IMR-90 (cell line): ENCODE measurements at regions not wholly inside any gene's neighbourhood (a gene's known extent, or its start where the extent isn't known, plus 50 kb on each side); places are given as distances from the start of the nearest gene placed in this dataset.

ENCODE experiments used
- ATAC-seq: fragments of 200-7000 bp; cut with Tn5 transposase; 2 replicates; pipeline ENCODE4 v1.9.1; 2020; ENCODE audit warnings: low read depth, mild to moderate bottlenecking, moderate library complexity
- BruUV-seq: library from RNA; stranded (reverse); fragments of 400-500 nt; replicated peaks from 2 replicates; lab custom pipeline; 2021; lab: Mats Ljungman, UMichigan
- CTCF ChIA-PET: fragments of 300-600 bp; formaldehyde crosslinking; extraction: SDS; loops from one replicate; lab custom pipeline; 2021; ENCODE audit warnings: antibody characterized with exemption; lab: Yijun Ruan, JAX
- POLR2A ChIA-PET: fragments of 300-600 bp; sonication (Branson Sonifier 250); formaldehyde crosslinking; loops from one replicate; lab custom pipeline; 2022; ENCODE audit warnings: antibody characterized with exemption; ENCODE audit not compliant: unreplicated experiment; lab: Charles Lee
- DNase-seq: peaks from one replicate; pipeline ENCODE4 v3.0.0; 2013
- H2AFZ ChIP-seq: replicated peaks from 2 replicates; pipeline ENCODE3; 2013; ENCODE audit warnings: low read length, mild to moderate bottlenecking; ENCODE audit not compliant: poor library complexity
- H2AK5ac ChIP-seq: 2 replicates; pipeline ENCODE4 v1.6.1; 2013; ENCODE audit warnings: low read depth, low read length, inconsistent platforms
- H2AK9ac ChIP-seq: replicated peaks from 2 replicates; pipeline ENCODE3; 2013; ENCODE audit warnings: mild to moderate bottlenecking, low read depth, low read length, moderate library complexity; ENCODE audit not compliant: poor library complexity
- H2BK120ac ChIP-seq: 2 replicates; pipeline ENCODE4 v1.6.1; 2013; ENCODE audit warnings: low read depth, low read length, inconsistent platforms
- H2BK15ac ChIP-seq: 3 replicates; pipeline ENCODE4 v1.6.1; 2013; ENCODE audit warnings: low read depth, low read length, inconsistent platforms
- H2BK20ac ChIP-seq: 2 replicates; pipeline ENCODE4 v1.6.1; 2013; ENCODE audit warnings: low read depth, mild to moderate bottlenecking, inconsistent platforms, low read length, moderate library complexity
- H2BK5ac ChIP-seq: 2 replicates; pipeline ENCODE4 v1.6.1; 2013; ENCODE audit warnings: mild to moderate bottlenecking, low read depth, low read length, inconsistent platforms; ENCODE audit not compliant: poor library complexity, severe bottlenecking
- H3K14ac ChIP-seq: replicated peaks from 2 replicates; pipeline ENCODE4 v1.6.1; 2013; ENCODE audit warnings: low read depth, low read length, inconsistent platforms
- H3K18ac ChIP-seq: 2 replicates; pipeline ENCODE4 v1.6.1; 2013; ENCODE audit warnings: low read depth, low read length, control low read depth
- H3K23ac ChIP-seq: 2 replicates; pipeline ENCODE4 v1.6.1; 2013; ENCODE audit warnings: low read depth, low read length, inconsistent platforms
- H3K27ac ChIP-seq: 2 replicates; pipeline ENCODE4 v1.5.1; 2013; ENCODE audit warnings: mild to moderate bottlenecking, control low read depth, low read length; ENCODE audit not compliant: insufficient read depth
- H3K27me3 ChIP-seq: 2 replicates; pipeline ENCODE4 v1.6.1; 2013; ENCODE audit warnings: low read length; ENCODE audit not compliant: control insufficient read depth, insufficient read depth
- H3K36me3 ChIP-seq: 2 replicates; pipeline ENCODE4 v1.6.1; 2013; ENCODE audit warnings: low read length, mixed read lengths; ENCODE audit not compliant: control insufficient read depth, insufficient read depth
- H3K4ac ChIP-seq: 2 replicates; pipeline ENCODE4 v1.6.1; 2013; ENCODE audit warnings: low read depth, low read length, inconsistent platforms
- H3K4me1 ChIP-seq: 2 replicates; pipeline ENCODE4 v1.6.1; 2013; ENCODE audit warnings: low read length, mixed read lengths; ENCODE audit not compliant: control insufficient read depth, insufficient read depth
- H3K4me2 ChIP-seq: 2 replicates; pipeline ENCODE4 v1.6.1; 2013; ENCODE audit warnings: low read depth, mild to moderate bottlenecking, control low read depth, low read length, moderate library complexity
- H3K4me3 ChIP-seq: 2 replicates; pipeline ENCODE4 v1.5.1; 2013; ENCODE audit warnings: low read depth, mild to moderate bottlenecking, control low read depth, low read length, moderate library complexity; ENCODE audit not compliant: insufficient read depth
- H3K56ac ChIP-seq: 2 replicates; pipeline ENCODE4 v1.6.1; 2013; ENCODE audit warnings: low read length, inconsistent platforms; ENCODE audit not compliant: insufficient read depth; ENCODE audit errors: extremely low read depth
- H3K79me1 ChIP-seq, 2 experiments: 2 replicates each; pipeline ENCODE4 v1.6.1; 2013; ENCODE audit warnings: low read length in 2 of 2, inconsistent platforms in 1 of 2, low read depth in 1 of 2
- H3K9ac ChIP-seq: 2 replicates; pipeline ENCODE4 v1.6.1; 2013; ENCODE audit warnings: low read depth, low read length, control low read depth
- H3K9me1 ChIP-seq: 2 replicates; pipeline ENCODE4 v1.6.1; 2013; ENCODE audit warnings: low read length, inconsistent platforms; ENCODE audit not compliant: insufficient read depth
- H3K9me3 ChIP-seq: 2 replicates; pipeline ENCODE4 v1.6.1; 2013; ENCODE audit warnings: low read length; ENCODE audit not compliant: control insufficient read depth, insufficient read depth
- H4K20me1 ChIP-seq: 2 replicates; pipeline ENCODE4 v1.6.1; 2013; ENCODE audit warnings: low read length, inconsistent platforms; ENCODE audit not compliant: insufficient read depth
- H4K5ac ChIP-seq: 2 replicates; pipeline ENCODE4 v1.6.1; 2013; ENCODE audit warnings: mild to moderate bottlenecking, low read depth, low read length, control low read depth
- H4K8ac ChIP-seq, 2 experiments: 2 replicates each; pipeline ENCODE4 v1.6.1; 2013; ENCODE audit warnings: low read depth in 2 of 2, low read length in 2 of 2, control low read depth in 1 of 2, inconsistent platforms in 1 of 2
- H4K91ac ChIP-seq: 2 replicates; pipeline ENCODE4 v1.6.1; 2013; ENCODE audit warnings: low read depth, low read length, inconsistent platforms; ENCODE audit not compliant: insufficient read depth
- MAFK ChIP-seq: IDR thresholded peaks from 2 replicates; pipeline ENCODE4 v1.6.1; 2012; ENCODE audit warnings: low read depth, low read length, improper control_type of control experiment
- MAZ ChIP-seq: IDR thresholded peaks from 2 replicates; pipeline ENCODE4 v1.6.1; 2012; ENCODE audit warnings: low read depth, mild to moderate bottlenecking, low read length, improper control_type of control experiment, moderate library complexity, borderline replicate concordance
- WGBS, 2 experiments: methylation state at CpG; one replicate each; pipeline versions ENCODE4 v1.1.5 to v1.1.7; 2013; ENCODE audit warnings: missing lambda C conversion rate in 2 of 2; ENCODE audit not compliant: insufficient read length in 1 of 2; ENCODE audit errors: extremely low coverage in 2 of 2; 5-methylcytosine and 5-hydroxymethylcytosine counted together
- dilution Hi-C: fragments of 300-500 bp; cut with HindIII; formaldehyde crosslinking; loops from one replicate; pipeline ENCODE4 v1.14.3; 2018; ENCODE audit warnings: low sequenced_read_pairs; ENCODE audit not compliant: unreplicated experiment
- in situ Hi-C: fragments of 300-500 bp; cut with MboI; formaldehyde crosslinking; loops from 3 replicates; pipeline ENCODE4 v1.14.3; 2019; ENCODE audit warnings: low sequenced_read_pairs, inconsistent platforms, mixed read lengths
- intact Hi-C: fragments of 100-400 bp; cut with micrococcal nuclease; formaldehyde crosslinking; loops from 2 replicates; pipeline ENCODE4 v1.10.0; 2022

DNA sequence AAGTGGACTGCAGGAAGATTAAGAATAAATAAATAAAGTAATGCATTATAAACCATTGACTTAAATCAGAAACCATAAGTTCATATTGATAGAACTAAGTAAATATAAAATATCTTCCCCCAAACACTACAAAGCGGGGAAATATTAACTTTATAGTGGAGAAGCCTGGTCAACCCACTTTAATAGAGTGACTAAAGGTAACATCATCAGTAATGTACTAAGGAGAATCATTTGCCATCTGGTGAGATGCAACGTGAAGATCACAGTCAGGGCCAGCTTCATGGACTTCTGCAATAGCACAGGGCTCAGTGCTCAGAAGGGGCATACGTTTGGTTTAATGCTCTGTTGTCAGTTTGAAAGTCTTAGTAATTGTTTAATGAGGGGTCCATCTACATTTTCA, 58.8 kb upstream of the CD83 start:
- no peak overlapping the region for H3K4me3 ChIP-seq
- in situ Hi-C loops = no loop called here
- H2BK20ac ChIP-seq = no peak overlapping the region
- H2AK9ac ChIP-seq = no peak overlapping the region
- no peak overlapping the region for H3K23ac ChIP-seq
- H2BK120ac ChIP-seq = no peak overlapping the region
- ChIA-PET CTCF (no interaction called here), POLR2A (no interaction called here)
- H4K5ac ChIP-seq = no peak overlapping the region
- intact Hi-C loops = no loop called here
- H3K9me3 ChIP-seq = no peaks in the 10 kb centered on the region; the same call in 1 of the 2 replicates
- no peak overlapping the region for H4K8ac ChIP-seq
- H3K9ac ChIP-seq = no peak overlapping the region
- no peak overlapping the region for H4K91ac ChIP-seq
- no peak for DNase-seq
- dilution Hi-C loops = no loop called here
- H3K4me2 ChIP-seq = no peak overlapping the region
- H3K4me1 ChIP-seq = no peaks in the 10 kb centered on the region
- ATAC-seq = no peak
- no peak overlapping the region for H2AFZ ChIP-seq
- no peaks in the 10 kb centered on the region for H3K9me1 ChIP-seq
- H3K36me3 ChIP-seq = no peaks in the 10 kb centered on the region
- no peak overlapping the region for H2AK5ac ChIP-seq
- WGBS, 2 experiments = no CpG with 5 or more reads among the region's 3 CpGs
- no peak overlapping the region for H3K27ac ChIP-seq
- no peak overlapping the region for H3K18ac ChIP-seq
- H3K79me1 ChIP-seq = no peaks in the 10 kb centered on the region
- H2BK15ac ChIP-seq = no peak overlapping the region
- peaks cover 8% of the 10 kb centered on the region for H3K27me3 ChIP-seq
- no TSS peak for BruUV-seq
- H4K20me1 ChIP-seq = no peaks in the 10 kb centered on the region
- H3K14ac ChIP-seq = no peak overlapping the region
- no peak overlapping the region for H3K56ac ChIP-seq
- TF ChIP-seq MAFK = no peak
- no peak for TF ChIP-seq MAZ
- H2BK5ac ChIP-seq = no peak overlapping the region
- H3K4ac ChIP-seq = no peak overlapping the region
